OCI-LY7 (cell line): ENCODE measurements at regions not wholly inside any gene's neighbourhood (a gene's known extent, or its start where the extent isn't known, plus 50 kb on each side); places are given as distances from the start of the nearest gene placed in this dataset.

Experiments
- BruUV-seq: library from RNA; stranded (reverse); fragments of 400-500 nt; replicated peaks from 2 replicates; lab custom pipeline; 2021; lab: Mats Ljungman, UMichigan
- CTCF ChIA-PET: fragments of 300-600 bp; sonication (Branson Sonifier 250); formaldehyde crosslinking; loops from one replicate; lab custom pipeline; 2022; ENCODE audit warnings: antibody characterized with exemption; ENCODE audit not compliant: unreplicated experiment; lab: Charles Lee
- POLR2A ChIA-PET: fragments of 300-600 bp; sonication (Branson Sonifier 250); formaldehyde crosslinking; loops from one replicate; lab custom pipeline; 2022; ENCODE audit warnings: antibody characterized with exemption; lab: Charles Lee
- DNase-seq: peaks from one replicate; pipeline ENCODE4 v3.0.0-alpha.2; 2015; ENCODE audit warnings: low spot score
- H2AFZ ChIP-seq: fragments of 200-600 bp; sonication (generic), shearing (Covaris generic); 2 replicates; pipeline ENCODE4 v1.6.1; 2014; ENCODE audit warnings: mild to moderate bottlenecking, antibody characterized with exemption, low read length, moderate library complexity
- H3K27ac ChIP-seq: fragments of 200-600 bp; sonication (generic); 2 replicates; pipeline ENCODE4 v1.5.1; 2014; ENCODE audit warnings: mixed run types, low read depth, mild to moderate bottlenecking, moderate library complexity, low read length, inconsistent platforms; ENCODE audit not compliant: poor library complexity, severe bottlenecking
- H3K36me3 ChIP-seq: fragments of 200-600 bp; sonication (generic); 2 replicates; pipeline ENCODE4 v1.6.1; 2014; ENCODE audit warnings: mild to moderate bottlenecking, antibody characterized with exemption, low read length, moderate library complexity, mixed read lengths; ENCODE audit not compliant: insufficient read depth
- H3K4me1 ChIP-seq: fragments of 200-600 bp; sonication (generic); 2 replicates; pipeline ENCODE4 v1.5.1; 2014; ENCODE audit warnings: mild to moderate bottlenecking, low read length; ENCODE audit not compliant: insufficient read depth, poor library complexity, severe bottlenecking
- H3K4me2 ChIP-seq: fragments of 200-600 bp; sonication (generic); 2 replicates; pipeline ENCODE4 v1.6.1; 2014; ENCODE audit warnings: mild to moderate bottlenecking, low read length
- H3K4me3 ChIP-seq: fragments of 200-600 bp; sonication (generic); 2 replicates; pipeline ENCODE4 v1.5.1; 2014; ENCODE audit warnings: mild to moderate bottlenecking, low read depth, low read length; ENCODE audit not compliant: poor library complexity, severe bottlenecking
- H3K79me2 ChIP-seq: fragments of 200-600 bp; sonication (generic); 2 replicates; pipeline ENCODE4 v1.6.1; 2016; ENCODE audit warnings: low read depth, mild to moderate bottlenecking, low read length, moderate library complexity, mixed read lengths; ENCODE audit not compliant: insufficient read depth
- H3K9me2 ChIP-seq: fragments of 200-600 bp; sonication (generic); 2 replicates; pipeline ENCODE4 v1.6.1; 2016; ENCODE audit warnings: mild to moderate bottlenecking, low read length, mixed read lengths; ENCODE audit not compliant: insufficient read depth
- H3K9me3 ChIP-seq: fragments of 200-600 bp; sonication (generic); 2 replicates; pipeline ENCODE4 v1.6.1; 2014; ENCODE audit warnings: mild to moderate bottlenecking, mixed run types, low read length, mixed read lengths
- H4K20me1 ChIP-seq: fragments of 200-600 bp; sonication (generic); 2 replicates; pipeline ENCODE4 v1.6.1; 2014; ENCODE audit warnings: mild to moderate bottlenecking, antibody characterized with exemption, low read length, moderate library complexity, mixed read lengths; ENCODE audit not compliant: insufficient read depth
- CTCF ChIP-seq: fragments of 200-600 bp; sonication (generic); conservative IDR thresholded peaks from 2 replicates; pipeline ENCODE4 v1.5.1; 2014; ENCODE audit warnings: mild to moderate bottlenecking, antibody characterized with exemption, low read length, moderate library complexity, mixed read lengths
- EZH2phosphoT487 ChIP-seq: fragments of 200-600 bp; sonication (generic); IDR thresholded peaks from 2 replicates; pipeline ENCODE4 v1.6.1; 2018; ENCODE audit warnings: low read depth, borderline replicate concordance, mild to moderate bottlenecking, mixed run types, antibody characterized with exemption, low read length, moderate library complexity, mixed read lengths
- intact Hi-C: fragments of 100-400 bp; cut with micrococcal nuclease; formaldehyde crosslinking; loops from one replicate; pipeline ENCODE4 v1.10.0; 2022; ENCODE audit not compliant: unreplicated experiment

- H3K4me2 ChIP-seq = no peak overlapping the region
- no peaks in the 10 kb centered on the region for H3K9me3 ChIP-seq
- intact Hi-C loops = no loop called here
- ChIA-PET POLR2A (no interaction called here), CTCF (no interaction called here)
- no peak overlapping the region for H3K27ac ChIP-seq
- H3K79me2 ChIP-seq = no peaks in the 10 kb centered on the region
- no peak for DNase-seq
- H4K20me1 ChIP-seq = no peaks in the 10 kb centered on the region
- H2AFZ ChIP-seq = no peak overlapping the region
- H3K36me3 ChIP-seq = no peaks in the 10 kb centered on the region
- TF ChIP-seq EZH2phosphoT487 (no peak), CTCF (no peak)
- H3K4me3 ChIP-seq = no peak overlapping the region
- no TSS peak for BruUV-seq
- H3K4me1 ChIP-seq = no peaks in the 10 kb centered on the region
- no peaks in the 10 kb centered on the region for H3K9me2 ChIP-seq
These were observed 691.1 kb downstream of the SI start for GRCh38 chr3:164387236-164387635.

- H3K4me3 ChIP-seq = no peak overlapping the region
- H3K9me2 ChIP-seq = no peaks in the 10 kb centered on the region
- intact Hi-C loops = no loop called here
- no peaks in the 10 kb centered on the region for H3K79me2 ChIP-seq
- BruUV-seq = no TSS peak
- ChIA-PET CTCF (no interaction called here), POLR2A (no interaction called here)
- H4K20me1 ChIP-seq = no peaks in the 10 kb centered on the region
- DNase-seq = no peak
- H3K36me3 ChIP-seq = no peaks in the 10 kb centered on the region
- H2AFZ ChIP-seq = no peak overlapping the region
- TF ChIP-seq EZH2phosphoT487 (no peak), CTCF (no peak)
- H3K4me1 ChIP-seq = no peaks in the 10 kb centered on the region
- H3K9me3 ChIP-seq = no peaks in the 10 kb centered on the region
- no peak overlapping the region for H3K27ac ChIP-seq
- no peak overlapping the region for H3K4me2 ChIP-seq
These were observed 698.1 kb downstream of the SI start for GRCh38 chr3:164380156-164380555.

- ChIA-PET POLR2A (no interaction called here), CTCF (no interaction called here)
- H3K9me3 ChIP-seq = no peaks in the 10 kb centered on the region
- H3K4me3 ChIP-seq = no peak overlapping the region
- no peak overlapping the region for H3K27ac ChIP-seq
- intact Hi-C loops = no loop called here
- no peaks in the 10 kb centered on the region for H3K79me2 ChIP-seq
- no peaks in the 10 kb centered on the region for H3K36me3 ChIP-seq
- H4K20me1 ChIP-seq = no peaks in the 10 kb centered on the region
- no peak overlapping the region for H3K4me2 ChIP-seq
- TF ChIP-seq CTCF (no peak), EZH2phosphoT487 (no peak)
- BruUV-seq = no TSS peak
- DNase-seq = no peak
- H3K9me2 ChIP-seq = no peaks in the 10 kb centered on the region
- H3K4me1 ChIP-seq = no peaks in the 10 kb centered on the region
- no peak overlapping the region for H2AFZ ChIP-seq
These were observed 700.8 kb downstream of the SI start for GRCh38 chr3:164377466-164377865.
